ENCODE measurements at regions not wholly inside any gene's neighbourhood (a gene's known extent, or its start where the extent isn't known, plus 50 kb on each side); places are given as distances from the start of the nearest gene placed in this dataset.

DNA sequence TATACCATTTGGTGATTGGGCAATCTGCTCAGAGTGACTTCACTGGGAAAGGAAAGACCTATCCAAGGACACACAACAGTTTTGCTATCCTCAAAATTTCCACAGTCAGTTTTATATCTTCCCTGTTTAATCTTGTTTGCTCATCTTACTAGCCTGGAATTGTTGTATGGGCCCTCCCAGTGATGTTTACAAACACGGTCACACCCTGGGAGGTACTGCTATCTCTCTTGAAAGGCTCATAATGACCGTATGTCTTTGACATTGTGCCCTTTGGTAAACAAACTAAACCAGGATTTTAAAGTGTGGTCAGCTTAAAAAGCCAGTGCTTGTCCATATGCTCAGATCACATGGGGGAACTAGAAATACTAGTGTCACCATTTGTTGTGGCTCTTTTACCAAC lies 277.0 kb downstream of the CDH2 start:
- DNase-seq (ENCODE audit: low read depth, low spot score): no peak

DNA sequence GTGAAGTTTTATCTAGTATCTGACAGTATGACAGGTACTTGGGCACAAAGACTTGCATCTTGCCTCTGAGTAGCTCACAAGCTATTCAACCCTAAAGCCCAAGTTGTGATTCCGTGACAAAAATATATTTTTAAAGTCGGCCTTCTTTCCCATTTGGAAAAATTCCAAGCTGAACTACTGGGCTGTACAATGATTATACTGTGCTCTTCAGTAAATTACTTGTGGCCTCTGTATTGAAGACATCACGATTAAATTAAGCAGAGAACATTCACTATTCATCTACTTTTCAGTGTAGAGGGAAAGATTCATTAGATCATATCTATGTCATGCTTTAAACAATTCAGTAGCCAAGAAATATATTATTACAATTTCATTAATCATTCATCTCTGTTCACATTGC lies 282.2 kb downstream of the CDH2 start:
- DNase-seq (ENCODE audit: low read depth, low spot score): no peak

DNA sequence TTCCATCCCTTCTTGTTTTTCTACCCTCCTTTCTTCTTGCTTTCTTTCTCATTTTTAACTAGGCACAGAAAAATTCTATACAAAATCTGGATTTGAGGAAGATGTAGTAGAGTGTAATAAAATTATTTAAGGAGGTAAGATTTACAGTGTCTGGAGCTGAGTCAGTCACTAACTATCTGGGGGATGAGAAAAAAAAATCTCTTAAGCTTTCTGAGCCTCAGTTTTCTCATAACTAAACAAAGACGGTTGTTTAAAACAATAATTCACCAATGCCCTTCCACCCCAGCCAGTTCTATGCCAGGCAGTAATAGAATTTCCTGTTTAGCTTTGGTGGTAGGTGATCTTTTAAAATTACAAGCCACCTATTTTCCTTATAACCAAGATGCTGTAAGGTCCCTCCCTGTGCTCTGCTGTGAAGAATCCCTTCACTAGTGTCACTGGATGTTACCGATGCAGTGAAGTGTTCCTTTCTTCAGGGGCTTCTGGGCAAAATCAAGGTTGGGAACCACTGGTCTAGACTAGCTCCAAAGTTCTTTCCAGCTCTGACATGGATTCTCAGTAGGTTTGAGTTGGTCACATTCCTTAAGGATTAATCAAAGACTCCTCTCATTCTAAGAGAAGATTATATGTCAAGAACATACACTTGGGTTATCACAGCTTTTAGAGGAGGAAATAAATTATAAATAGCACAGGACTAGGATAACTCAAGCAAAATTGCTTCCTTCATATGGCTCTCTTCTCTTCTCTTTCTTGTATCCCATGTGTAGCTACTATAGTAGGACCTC lies 289.0 kb downstream of the CDH2 start:
- DNase-seq (ENCODE audit: low read depth, low spot score): peak; percentile 7

DNA sequence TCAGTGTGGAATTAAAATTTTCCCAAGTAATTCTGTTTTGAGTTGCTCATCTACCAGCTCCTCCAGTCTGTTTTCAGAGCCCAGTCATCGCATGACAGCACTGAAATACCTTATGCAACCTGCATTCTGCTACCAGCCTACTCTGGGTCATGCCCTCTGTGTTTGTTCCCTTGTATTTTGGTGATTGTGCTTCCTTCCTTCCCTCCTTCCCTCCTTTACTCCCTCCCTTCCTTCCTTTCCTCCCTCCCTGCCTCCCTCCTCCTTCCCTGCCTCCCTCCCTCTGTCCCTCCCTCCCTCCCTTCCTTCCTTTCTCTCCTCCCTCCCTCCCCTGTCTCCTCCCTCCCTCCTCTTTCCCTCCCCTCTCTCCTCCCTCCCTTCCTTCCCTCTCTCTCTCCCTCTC lies 289.6 kb downstream of the CDH2 start:
- no peak for DNase-seq (ENCODE audit: low read depth, low spot score)

DNA sequence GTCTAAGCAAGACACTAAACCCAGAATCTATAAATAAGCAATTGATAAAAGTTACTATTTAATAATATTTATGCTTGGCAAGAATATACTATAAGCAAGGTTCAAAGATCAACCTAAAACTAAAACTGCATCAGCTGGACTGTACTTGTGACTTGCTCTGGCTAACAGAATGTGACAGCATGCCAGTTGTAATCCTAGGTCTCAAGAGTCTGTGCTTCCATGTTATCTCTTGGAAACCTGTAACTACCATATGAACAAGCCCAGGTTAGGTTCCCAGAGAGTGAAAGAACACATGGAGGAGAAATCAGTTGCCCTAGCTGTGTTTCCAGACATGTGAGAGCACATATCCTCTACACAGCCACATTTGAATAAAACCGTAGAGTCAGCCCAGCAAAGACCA lies 297.4 kb downstream of the CDH2 start:
- no peak for DNase-seq (ENCODE audit: low read depth, low spot score)

DNA sequence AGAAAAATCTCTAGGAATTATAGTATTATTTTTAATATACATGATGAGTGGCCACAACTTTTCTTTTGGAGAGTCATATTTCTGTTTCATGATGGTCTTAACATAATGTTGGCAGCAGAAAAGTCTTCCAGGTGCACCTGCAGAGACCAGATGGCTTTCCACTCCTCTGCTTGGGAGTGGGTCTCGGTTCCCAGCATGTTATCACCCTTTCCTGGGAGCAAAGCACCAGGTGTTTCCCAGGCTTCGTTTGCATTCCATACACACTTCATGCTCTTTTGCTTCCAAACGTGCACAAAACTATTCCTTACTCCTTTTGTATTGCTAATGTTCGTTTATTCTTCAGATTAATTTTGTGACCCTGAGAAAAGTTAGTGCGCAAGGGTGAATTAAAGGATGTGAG lies 305.2 kb downstream of the CDH2 start:
- DNase-seq (ENCODE audit: low read depth, low spot score): no peak

DNA sequence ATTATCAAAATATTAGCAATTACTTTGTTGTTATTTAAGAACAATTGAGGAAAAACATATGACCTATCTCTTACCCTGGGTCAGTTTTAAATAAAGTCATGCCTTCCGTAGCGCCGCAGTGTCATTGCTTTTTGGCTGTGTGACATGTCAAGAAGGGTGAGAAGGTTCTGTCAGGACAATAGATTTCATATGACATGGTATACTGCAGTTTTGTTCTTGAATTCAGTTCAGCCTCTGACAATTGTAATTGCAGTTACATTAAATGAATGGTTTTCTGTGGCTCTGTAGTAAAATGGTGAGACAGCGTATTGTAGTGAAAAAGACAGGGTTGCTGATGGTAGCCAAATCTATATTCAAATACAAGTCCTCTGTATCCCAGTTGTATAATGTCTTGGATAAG lies 307.2 kb downstream of the CDH2 start:
- no peak for DNase-seq (ENCODE audit: low read depth, low spot score)

DNA sequence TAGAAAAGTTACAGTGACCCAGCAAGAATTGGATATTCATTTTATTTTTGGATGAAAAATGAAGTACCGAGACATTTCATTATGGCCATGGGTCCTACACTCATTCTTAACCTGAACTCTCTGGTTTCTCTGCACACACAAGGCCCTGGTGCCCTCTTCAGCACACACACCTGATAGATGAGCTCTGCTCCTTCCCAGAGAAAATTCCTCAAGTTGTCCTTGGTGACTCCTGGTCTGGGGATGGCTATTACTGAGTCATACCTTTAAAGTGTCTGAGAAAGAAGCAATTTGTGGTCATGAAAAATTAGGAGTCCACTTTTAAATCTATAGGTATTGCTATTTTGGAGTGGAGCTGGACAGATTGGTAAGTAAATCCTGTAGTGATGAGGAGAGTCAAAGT lies 311.5 kb downstream of the CDH2 start:
- DNase-seq (ENCODE audit: low read depth, low spot score): no peak

DNA sequence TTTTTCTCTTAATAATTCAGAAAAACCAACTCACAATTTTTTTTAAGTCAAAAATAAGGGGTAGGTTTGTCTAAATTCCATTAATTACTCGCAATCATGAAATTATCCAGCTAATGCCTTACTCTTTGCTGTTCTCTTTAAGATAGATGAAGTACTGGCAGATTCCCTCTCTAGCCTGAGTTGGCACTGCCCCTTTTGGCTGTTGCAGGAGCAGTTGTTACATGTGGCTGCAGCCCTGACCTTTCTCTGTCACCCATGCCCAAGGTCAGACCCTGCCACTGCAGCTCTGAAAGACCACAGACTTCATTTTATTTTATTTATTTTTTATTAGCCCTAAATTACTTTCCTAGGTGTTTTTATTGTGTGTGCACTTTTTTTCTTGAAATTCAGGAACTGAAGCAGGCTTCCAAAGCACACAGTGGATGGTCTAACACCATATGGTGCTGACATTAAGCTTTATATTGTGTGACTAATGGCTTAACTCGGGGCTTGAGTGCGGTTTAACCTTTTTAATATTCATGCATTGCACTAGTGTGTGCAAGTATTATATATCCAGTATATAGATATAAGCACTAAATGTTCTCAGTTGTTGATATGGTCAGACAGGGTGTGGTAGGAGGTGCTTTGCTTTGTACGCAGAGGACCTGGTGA lies 313.0 kb downstream of the CDH2 start:
- no peak for DNase-seq (ENCODE audit: low read depth, low spot score)

DNA sequence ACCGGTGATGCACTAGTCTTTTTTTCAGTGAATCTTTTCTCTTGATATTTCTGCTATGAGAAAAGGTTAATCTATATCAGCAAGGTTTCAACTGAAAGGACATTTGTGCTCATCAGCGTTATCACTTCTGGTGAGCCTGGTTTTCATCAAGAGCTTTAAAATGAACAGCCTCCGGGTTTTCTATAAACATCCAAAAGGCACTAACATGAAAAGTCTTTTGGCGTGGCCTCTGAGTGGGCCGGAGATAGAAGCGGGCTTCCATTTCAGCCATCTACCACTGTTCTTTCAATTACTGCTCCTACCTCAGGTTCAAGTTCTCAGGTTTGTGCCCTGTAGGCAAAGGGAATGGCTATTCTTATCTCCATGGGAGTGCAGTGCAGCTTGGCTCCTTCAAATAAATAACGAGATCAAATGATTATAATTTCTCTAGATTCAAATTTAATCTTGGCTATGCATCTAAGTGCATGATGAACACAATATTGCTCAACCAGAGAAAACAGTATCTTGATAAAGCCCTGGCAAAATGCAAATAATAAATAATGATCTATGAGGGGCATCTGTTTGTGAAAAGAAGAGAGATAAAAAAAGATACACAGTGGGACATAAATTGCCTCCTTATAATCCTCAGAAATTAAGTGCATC lies 314.8 kb downstream of the CDH2 start:
- DNase-seq (ENCODE audit: low read depth, low spot score): no peak

DNA sequence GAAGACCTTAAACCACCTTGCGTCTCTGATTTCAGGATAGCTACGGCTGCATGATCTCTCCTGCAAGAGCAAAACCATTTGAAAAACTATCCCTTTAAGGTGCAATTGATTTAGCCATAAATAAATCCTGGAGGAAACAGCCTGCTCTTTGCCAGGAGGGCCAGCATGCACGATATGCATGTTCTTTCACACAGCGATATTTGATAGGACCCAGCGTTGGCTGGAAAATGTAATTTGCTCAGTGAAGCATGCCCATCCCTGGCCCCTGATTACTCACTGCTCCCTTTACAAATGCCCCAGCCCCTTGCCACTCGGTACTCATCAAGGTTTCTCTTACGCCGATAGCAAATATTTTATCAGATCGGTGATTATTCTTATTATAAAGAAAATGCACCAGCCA lies 315.4 kb downstream of the CDH2 start:
- peak; percentile 13 for DNase-seq (ENCODE audit: low read depth, low spot score)

DNA sequence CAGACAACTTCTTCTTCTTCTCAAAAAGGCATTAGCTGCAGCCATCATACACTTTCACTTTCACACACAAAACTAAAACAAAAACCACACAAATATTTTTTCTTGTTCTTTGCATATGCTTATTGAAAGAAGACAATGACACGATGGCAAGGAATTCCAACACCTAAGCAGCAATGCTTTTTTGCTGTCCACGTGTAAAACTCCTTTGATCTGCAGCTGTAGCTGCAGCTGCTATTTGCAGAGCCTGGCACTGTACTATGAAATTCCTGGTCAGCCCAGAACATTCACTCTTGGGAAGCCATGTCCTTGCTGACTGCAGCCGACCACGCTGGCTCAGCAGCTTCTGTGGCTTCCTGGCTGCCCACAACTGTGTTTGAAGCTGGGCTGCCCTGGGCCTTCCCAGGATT lies 316.2 kb downstream of the CDH2 start:
- DNase-seq (ENCODE audit: low read depth, low spot score): peak; percentile 88

DNA sequence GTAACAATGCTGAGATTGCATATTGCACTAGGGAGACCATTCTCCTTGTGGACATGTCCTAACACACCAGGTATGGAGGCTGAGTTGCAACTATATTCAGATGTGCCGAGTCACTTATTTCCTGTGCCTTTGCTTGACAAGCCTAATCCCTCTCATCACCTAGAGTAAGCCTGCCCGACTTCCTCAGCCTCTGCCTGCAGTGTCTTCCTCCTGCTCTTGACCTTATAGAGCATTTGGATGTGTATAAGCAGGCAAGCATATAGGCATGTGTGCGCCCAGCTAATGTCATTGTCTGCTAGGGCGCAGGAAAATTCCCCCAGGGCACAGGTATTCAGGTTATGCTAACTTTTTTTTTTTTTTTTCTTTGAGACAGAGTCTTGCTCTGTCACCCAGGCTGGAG lies 316.9 kb downstream of the CDH2 start:
- DNase-seq (ENCODE audit: low read depth, low spot score): no peak

DNA sequence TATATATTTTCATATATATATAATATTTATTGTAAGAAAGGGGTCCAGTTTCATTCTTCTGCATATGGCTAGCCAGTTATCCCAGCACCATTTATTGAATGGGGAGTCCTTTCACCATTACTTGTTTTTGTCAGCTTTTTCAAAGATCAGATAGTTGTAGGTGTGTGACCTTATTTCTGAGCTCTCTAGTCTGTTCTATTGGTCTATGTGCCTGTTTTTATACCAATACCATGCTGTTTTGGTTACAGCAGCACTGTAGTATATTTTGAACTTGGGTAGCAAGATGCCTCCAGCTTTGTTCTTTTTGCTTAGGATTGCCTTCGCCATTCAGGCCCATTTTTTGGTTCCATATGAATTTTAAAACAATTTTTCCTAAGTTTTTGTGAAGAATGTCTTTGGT lies 320.1 kb downstream of the CDH2 start:
- no peak for DNase-seq (ENCODE audit: low read depth, low spot score)

DNA sequence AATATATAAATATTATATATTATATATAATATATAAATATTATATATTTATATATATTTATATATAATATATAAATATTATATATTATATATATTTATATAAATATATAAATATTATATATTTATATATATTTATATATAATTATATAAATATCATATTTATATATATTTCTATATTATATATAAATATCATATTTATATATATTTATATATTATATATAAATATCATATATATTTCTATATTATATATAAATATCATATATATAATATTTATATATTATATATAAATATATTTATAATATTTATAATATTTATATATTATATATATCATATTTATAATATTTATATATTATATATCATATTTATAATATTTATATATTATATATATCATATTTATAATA lies 321.4 kb downstream of the CDH2 start:
- no peak for DNase-seq (ENCODE audit: low read depth, low spot score)

DNA sequence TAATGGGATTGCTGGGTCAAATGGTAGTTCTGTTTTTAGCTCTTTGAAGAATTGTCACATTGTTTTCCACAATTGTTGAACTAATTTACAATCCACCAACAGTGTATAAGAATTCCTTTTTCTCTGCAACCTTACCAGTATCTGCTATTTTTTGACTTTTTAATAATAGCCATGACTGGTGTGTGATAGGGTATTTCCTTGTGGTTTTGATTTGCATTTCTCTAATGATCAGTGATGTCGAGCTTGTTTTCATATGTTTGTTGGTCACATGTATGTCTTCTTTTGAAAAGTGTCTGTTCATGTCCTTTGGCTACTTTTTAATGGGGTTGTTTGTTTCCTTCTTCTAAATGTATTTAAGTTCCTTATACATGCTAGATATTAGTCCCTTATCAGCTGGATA lies 322.3 kb downstream of the CDH2 start:
- no peak for DNase-seq (ENCODE audit: low read depth, low spot score)

DNA sequence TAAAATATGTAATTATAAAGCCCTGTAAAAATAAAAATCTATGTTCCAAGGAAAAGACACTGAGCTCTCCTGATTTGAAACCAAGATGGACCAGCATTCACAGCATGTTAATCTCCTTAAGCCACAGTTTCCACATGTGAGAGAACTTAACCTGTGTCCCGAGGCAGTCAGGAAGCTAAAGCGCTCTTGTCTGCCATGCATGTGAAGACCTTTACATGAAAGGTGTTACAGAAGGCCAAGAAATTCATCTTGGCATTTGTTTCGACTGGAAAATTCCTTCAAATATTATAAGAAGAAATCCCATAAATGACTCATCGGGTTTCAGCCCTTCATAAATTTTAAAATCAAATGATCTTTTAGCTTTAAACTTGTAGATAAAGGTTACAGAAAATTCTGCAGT lies 328.6 kb downstream of the CDH2 start:
- no peak for DNase-seq (ENCODE audit: low read depth, low spot score)

DNA sequence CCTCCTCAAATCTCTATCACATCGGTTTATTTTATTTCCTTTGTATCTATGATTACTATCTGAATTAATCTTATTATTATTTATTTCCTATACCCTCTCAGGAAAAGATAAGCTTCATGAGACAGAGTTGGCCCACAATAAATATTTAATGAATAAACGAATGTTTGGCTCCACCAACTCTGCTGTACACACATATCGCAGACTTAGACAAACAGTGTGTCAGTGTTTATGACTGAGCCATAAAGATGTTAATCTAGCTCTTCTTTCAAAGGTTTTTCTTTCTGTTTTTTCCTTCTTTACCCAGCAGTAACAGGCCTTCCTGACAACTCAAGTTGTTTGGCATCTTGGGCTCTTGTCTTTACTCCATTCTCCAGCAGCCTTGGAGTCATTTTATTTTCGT lies 329.5 kb downstream of the CDH2 start:
- DNase-seq (ENCODE audit: low read depth, low spot score): no peak

DNA sequence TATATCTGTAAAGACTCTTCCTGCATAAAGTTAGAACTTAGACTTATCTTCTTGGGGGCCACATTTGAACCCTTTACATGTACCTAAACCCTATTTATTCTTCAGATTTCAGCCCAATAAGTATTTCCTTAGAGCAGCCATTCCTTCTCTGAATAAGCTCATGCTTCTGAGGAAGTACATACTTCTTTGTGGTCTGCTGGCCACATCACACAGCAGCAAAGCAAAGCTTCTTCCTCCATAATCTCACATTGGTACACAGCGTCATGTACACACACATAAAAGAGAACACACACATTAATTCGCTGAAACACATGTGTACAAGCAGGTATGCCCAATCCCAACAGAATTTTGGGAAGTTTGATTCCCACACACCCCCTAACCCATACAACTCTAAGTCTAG lies 331.0 kb downstream of the CDH2 start:
- peak; percentile 57 for DNase-seq (ENCODE audit: low read depth, low spot score)

DNA sequence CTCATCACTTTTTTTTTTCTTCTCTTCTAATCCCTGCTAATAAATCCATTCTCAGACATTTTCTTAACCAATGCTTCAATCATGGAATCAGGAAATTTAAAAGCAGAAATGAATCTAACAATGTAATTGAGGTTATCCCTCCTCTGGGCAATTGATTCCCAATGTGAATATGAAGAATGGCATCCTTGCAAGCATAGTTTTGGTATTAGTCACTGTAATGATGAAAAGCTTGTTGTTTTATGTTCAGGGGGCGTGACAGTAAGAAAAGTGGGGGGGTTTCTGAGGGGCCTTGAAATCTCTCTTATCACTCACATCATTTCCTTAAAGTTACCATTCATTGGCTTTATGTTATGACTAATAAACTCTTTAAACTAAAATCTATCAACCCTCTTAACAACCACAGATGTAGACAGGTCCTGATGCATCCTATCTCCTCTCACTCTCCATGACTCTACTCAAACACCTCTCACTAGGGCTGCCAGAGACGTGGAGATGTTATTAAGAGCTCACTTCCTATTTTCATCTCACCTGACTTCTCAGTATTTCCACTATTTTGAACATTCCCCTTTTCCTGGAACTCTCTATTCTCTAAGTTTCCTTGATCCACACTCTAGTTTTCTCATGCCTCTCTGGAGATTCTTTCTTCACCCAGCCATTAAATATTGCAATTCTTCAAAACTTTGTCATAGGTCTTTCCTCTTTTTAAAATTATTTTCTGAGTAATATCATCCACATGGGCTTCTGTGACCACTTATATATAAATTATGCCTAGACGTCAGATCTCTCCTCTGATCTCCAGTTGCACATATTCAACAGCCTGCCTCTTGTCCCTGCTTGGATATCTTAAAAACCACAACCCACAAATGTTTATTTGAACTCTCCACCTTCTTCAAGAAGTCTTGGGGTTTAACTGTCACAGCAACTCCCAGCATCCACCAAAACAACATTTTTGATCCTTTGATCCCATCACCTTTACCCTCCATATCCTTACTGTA lies 332.9 kb downstream of the CDH2 start:
- DNase-seq (ENCODE audit: low read depth, low spot score): peak; percentile 81

DNA sequence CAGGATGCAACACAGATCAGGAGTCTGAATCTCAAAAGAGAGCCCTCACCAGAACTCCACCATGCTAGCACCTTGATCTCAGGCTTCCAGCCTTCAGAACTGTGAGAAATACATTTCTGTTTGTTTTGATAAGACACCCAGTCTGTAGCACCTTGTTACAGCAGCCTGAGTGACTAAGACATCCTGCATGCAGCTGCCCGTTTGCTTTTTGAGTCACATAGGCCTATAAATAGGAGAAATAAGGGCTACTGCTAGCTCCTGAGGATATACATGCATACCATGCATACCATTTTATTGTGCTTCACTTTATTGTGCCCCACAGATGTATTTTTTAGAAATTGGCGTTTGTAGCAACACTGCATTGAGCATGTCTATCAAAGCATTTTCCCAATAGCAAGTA lies 337.8 kb downstream of the CDH2 start:
- DNase-seq (ENCODE audit: low read depth, low spot score): peak; percentile 82

DNA sequence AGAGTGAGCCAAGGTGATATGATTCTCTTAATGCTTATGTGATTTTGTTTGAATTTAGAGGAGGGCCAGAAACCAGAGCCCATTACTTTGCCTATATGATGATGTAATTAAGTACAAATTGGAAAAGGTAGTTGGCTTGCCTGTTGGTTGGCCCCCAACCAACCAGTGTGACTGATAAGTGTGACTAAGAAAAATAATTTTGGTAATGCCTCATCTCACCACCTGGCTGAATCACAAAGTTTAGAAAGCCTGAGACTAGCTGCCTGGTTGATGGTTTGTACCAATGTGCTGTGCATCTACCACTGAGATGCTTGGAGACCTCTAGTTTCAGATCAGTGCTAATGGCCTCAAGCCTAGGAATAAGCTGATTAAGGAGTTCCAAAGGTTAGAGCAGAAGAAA lies 338.7 kb downstream of the CDH2 start:
- peak; percentile 16 for DNase-seq (ENCODE audit: low read depth, low spot score)
